ENCODE measurements at regions not wholly inside any gene's neighbourhood (a gene's known extent, or its start where the extent isn't known, plus 50 kb on each side); places are given as distances from the start of the nearest gene placed in this dataset.
"Not testable (repeated sequence)": the region's sequence is repeated elsewhere in the genome, so short reads cannot be mapped to it uniquely, and the experiment has no call there.

DNA sequence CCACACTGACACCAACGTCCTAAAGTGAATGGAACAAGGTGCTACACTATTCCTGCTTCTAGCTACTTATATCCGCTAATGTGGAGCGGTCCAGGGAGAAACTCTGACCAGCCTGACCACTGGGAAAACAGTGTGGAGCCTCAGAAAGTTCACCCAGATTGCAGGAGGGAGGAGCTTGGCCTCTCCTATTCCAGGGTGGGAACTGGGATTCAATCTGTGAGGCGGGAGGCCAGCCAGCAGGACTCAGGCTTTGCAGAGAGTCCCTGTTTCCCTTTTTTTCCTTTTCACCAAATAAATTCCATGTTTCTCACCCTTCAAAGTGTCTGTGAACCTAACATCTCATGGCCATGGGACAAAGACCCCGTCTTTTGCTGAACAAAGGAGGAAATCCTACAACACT lies 86.4 kb upstream of the SEMA3C start:
- no peak for DNase-seq
- ATAC-seq, result no peak
- Mint-ChIP-seq H3K27me3 (no peaks in the 10 kb centered on the region), H3K36me3 (no peaks in the 10 kb centered on the region), H3K9me3 (ENCODE audit: low read depth) (peaks cover 5% of the 10 kb centered on the region), H3K4me1 (no peaks in the 10 kb centered on the region), H3K4me3 (no peak overlapping the region), H3K27ac (no peak overlapping the region)
- CTCF ChIA-PET, result interaction anchor here (0.6 kb wide), 1 partner anchor 283 kb away, joined by 3 read pairs; no protein-coding TSS in a partner anchor

DNA sequence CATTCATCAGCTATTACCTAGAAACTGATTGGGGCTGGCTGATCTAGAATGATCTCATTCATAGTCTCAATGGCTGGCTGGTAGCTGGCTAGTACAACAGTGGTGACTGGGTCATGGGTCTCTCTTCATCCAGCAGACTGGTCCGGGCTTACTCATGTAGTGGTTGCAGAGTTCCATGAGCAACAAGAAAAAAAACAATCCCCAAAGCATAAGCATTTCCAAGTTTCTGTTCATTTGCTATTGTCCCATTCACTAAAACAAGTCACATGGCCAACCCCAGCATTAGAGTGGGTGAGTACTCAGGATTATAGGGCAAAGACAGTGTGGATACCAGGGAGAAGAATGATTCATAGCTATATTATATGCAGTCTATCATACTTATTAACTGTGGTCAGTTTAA lies 85.2 kb upstream of the SEMA3C start:
- Mint-ChIP-seq H3K9me3 (ENCODE audit: low read depth) (peaks cover 9% of the 10 kb centered on the region), H3K27me3 (no peaks in the 10 kb centered on the region), H3K27ac (no peak overlapping the region), H3K4me1 (no peaks in the 10 kb centered on the region), H3K36me3 (no peaks in the 10 kb centered on the region), H3K4me3 (no peak overlapping the region)
- ATAC-seq, result no peak
- CTCF ChIA-PET, result no interaction called here
- DNase-seq, result no peak

DNA sequence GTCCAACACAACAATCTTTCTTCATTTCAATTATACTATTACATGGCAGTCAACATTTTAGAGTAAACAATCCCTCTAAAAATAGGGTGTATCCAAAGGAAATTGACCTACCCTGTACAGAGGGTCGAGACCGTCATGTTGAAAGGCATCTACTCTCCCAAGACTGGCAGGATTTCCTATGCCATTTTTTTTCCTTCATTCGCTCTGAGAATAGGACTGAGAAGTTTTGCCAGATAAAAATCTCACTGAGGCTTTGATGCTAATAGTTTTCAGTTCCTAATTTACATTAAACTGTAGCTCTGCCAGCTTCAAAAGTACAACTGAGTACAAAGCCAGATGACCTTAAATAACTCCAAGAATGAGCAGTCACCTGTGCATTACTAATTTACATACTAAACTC lies 84.5 kb upstream of the SEMA3C start:
- ATAC-seq (no peak), DNase-seq (no peak)
- Mint-ChIP-seq H3K27me3 (no peaks in the 10 kb centered on the region), H3K4me1 (no peaks in the 10 kb centered on the region), H3K36me3 (no peaks in the 10 kb centered on the region), H3K4me3 (no peak overlapping the region), H3K27ac (no peak overlapping the region), H3K9me3 (ENCODE audit: low read depth) (peaks cover 9% of the 10 kb centered on the region)
- CTCF ChIA-PET, result no interaction called here

DNA sequence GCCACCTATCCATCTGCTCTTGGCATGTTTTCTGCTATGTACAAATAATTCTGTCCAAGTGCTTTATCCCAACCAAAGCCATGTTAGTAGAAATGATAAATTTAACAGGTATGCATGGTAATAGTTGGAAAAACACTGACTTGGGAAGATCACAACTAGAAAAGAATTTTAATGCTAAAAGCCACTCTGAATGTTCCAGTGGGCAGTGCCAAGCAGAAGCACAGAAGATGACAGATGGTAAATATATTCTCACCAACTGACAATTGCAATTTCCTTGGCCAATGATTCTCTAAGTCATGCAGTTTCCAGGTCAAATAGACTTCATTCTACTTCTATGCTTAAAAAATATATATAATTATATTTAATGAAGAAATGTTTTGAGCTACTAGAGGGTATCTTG lies 83.6 kb upstream of the SEMA3C start:
- peaks cover 11% of the 10 kb centered on the region for H3K9me3 Mint-ChIP-seq (ENCODE audit: low read depth)
- no peak for DNase-seq
- H3K4me1 Mint-ChIP-seq, result no peaks in the 10 kb centered on the region
- H3K27ac Mint-ChIP-seq, result no peak overlapping the region
- CTCF ChIA-PET, result no interaction called here
- no peaks in the 10 kb centered on the region for H3K36me3 Mint-ChIP-seq
- ATAC-seq, result no peak
- no peak overlapping the region for H3K4me3 Mint-ChIP-seq
- no peaks in the 10 kb centered on the region for H3K27me3 Mint-ChIP-seq

DNA sequence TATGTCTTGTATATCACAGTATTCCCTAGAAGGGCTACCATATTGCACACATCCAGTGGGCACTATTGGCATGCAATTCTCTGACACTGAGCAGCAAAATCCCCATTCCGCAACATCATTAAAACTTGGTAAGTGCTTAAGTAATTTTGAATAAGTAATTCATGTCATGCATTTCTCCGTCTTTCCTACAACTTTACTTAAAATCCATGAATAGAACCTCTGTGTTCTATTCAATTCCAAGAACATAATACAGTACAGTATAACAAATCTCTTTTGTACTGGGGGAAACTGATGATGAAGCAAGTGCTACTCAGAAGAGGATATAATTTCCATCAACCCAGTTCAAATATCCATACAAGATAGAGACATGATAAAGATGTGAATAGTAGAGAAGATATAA lies 80.9 kb upstream of the SEMA3C start:
- DNase-seq, result no peak
- H3K27me3 Mint-ChIP-seq, result no peaks in the 10 kb centered on the region
- H3K9me3 Mint-ChIP-seq (ENCODE audit: low read depth), result peaks cover 12% of the 10 kb centered on the region
- H3K27ac Mint-ChIP-seq, result no peak overlapping the region
- CTCF ChIA-PET, result no interaction called here
- H3K4me1 Mint-ChIP-seq, result no peaks in the 10 kb centered on the region
- H3K36me3 Mint-ChIP-seq, result no peaks in the 10 kb centered on the region
- ATAC-seq, result no peak
- no peak overlapping the region for H3K4me3 Mint-ChIP-seq

DNA sequence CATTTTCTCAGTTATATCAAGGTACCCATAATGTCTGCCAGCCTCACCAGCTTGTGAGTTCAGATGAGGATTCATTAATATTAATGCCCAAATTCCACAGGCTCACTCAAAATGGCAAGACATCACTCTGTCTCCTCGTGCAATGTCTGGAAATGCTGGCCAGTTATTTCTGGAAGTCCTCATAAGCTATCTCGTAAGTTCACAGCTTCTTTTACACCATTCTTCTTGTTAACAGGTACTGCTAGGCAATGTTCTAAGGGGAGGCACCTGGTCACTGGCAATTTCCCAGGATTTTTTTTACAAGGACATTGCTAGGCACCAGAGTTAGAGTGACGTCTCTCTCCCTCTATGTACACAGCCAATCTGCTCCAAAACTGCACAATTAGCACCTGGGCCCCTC lies 80.2 kb upstream of the SEMA3C start:
- CTCF ChIA-PET, result no interaction called here
- DNase-seq, result no peak
- no peak for ATAC-seq
- no peak overlapping the region for H3K27ac Mint-ChIP-seq
- H3K27me3 Mint-ChIP-seq, result no peaks in the 10 kb centered on the region
- no peaks in the 10 kb centered on the region for H3K36me3 Mint-ChIP-seq
- no peaks in the 10 kb centered on the region for H3K4me1 Mint-ChIP-seq
- peaks cover 12% of the 10 kb centered on the region for H3K9me3 Mint-ChIP-seq (ENCODE audit: low read depth)
- no peak overlapping the region for H3K4me3 Mint-ChIP-seq

DNA sequence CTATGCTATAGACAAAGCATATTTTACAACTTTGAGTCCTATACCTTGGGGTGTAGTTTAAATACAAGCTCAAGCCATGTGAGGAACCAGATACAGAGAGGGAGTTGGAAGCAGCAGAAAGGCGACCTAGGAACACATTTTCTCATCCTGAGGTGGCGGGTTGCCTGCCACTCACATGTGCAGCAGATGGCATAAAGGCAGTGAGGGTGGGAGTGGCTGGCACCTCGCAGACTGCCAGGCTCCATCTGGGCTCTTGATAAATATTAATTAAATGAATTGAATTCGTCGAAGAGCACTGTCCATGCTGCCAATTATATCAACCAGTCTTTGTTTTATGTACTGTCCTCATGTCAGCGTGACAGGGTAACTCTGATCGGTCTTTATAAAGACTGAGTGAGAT lies 79.0 kb upstream of the SEMA3C start:
- Mint-ChIP-seq H3K36me3 (no peaks in the 10 kb centered on the region), H3K27me3 (no peaks in the 10 kb centered on the region), H3K4me1 (no peaks in the 10 kb centered on the region), H3K9me3 (ENCODE audit: low read depth) (peaks cover 12% of the 10 kb centered on the region), H3K4me3 (no peak overlapping the region), H3K27ac (no peak overlapping the region)
- DNase-seq (no peak), ATAC-seq (no peak)
- CTCF ChIA-PET, result no interaction called here

DNA sequence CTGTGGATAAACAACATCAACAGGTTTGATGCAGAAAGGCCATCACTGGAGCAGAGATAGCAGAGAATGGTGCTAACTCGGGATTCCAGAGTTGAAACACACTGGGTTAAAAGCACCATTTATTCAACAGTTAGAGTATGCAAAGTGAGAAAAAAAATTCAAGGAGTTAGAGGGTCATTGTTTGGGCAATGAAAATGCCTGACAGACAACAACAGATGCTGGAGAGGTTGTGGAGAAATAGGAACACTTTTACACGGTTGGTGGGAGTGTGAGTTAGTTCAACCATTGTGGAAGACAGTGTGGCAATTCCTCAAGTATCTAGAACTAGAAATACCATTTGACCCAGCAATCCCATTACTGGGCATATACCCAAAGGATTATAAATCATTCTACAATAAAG lies 77.4 kb upstream of the SEMA3C start:
- CTCF ChIA-PET, H3K36me3 Mint-ChIP-seq, H3K27ac Mint-ChIP-seq, ATAC-seq, H3K4me1 Mint-ChIP-seq, DNase-seq, H3K27me3 Mint-ChIP-seq, H3K4me3 Mint-ChIP-seq: not testable (repeated sequence)
- H3K9me3 Mint-ChIP-seq (ENCODE audit: low read depth), result peaks cover 10% of the 10 kb centered on the region

DNA sequence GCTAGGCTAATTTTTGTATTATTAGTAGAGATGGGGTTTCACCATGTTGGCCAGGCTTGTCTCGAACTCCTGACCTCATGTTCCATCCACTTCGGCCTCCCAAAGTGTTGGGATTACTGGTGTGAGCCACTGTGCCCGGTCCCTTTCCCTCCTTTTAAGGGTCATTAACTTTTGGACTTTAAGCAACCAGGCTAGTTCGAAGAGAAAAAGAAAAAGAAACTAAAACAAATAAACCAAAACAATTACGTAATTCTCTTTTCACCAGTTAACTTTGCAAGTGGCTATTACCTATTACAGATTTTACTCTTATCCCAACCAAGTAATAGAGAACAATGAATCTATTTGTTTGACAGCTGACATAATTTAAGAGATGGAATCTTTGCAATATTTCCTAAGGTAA lies 72.8 kb upstream of the SEMA3C start:
- no peaks in the 10 kb centered on the region for H3K36me3 Mint-ChIP-seq
- no peak overlapping the region for H3K4me3 Mint-ChIP-seq
- CTCF ChIA-PET, result no interaction called here
- no peaks in the 10 kb centered on the region for H3K27me3 Mint-ChIP-seq
- peaks cover 10% of the 10 kb centered on the region for H3K9me3 Mint-ChIP-seq (ENCODE audit: low read depth)
- no peak overlapping the region for H3K27ac Mint-ChIP-seq
- no peak for DNase-seq
- H3K4me1 Mint-ChIP-seq, result no peaks in the 10 kb centered on the region
- no peak for ATAC-seq

DNA sequence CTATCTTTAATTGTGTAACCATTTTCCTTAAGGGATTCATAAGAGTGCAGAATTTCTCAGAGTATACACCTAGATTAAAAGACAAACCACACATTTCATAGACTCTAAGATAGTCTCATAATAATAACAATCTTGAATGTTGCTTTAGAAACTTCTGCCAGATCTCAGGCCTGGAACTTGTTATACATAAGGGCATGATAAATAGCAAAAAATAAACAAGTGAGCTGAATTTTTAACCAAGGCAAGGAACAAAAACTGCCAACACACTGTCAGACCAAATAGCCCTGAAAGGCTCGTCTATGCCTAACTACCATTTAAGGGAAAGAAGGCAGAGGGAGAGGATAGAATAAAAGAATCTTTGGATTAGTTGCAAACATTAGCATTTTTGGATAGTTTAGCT lies 65.8 kb upstream of the SEMA3C start:
- Mint-ChIP-seq H3K9me3 (ENCODE audit: low read depth) (peaks cover 15% of the 10 kb centered on the region), H3K27me3 (no peaks in the 10 kb centered on the region), H3K36me3 (no peaks in the 10 kb centered on the region), H3K4me1 (no peaks in the 10 kb centered on the region), H3K4me3 (no peak overlapping the region), H3K27ac (no peak overlapping the region)
- CTCF ChIA-PET, result no interaction called here
- DNase-seq, result no peak
- ATAC-seq, result no peak

DNA sequence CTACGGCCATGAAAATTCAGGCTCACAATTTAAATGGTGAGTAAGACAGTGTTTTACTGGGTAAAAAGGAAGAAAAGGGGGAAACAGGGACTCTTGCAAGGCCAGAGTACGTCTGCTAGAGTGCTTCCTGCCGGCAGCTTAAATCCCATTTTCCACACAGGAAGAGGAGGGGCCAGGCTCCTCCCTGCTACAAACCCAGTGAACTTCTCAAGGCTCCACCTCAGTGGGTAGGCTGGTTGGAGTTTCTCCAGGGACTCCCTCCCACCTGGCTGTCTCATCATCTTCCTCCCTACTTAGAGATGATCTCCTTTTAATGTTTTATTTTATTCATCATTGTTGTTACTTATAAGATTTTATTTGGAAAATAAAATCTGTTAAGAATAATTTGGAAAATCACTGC lies 62.6 kb upstream of the SEMA3C start:
- peaks cover 12% of the 10 kb centered on the region for H3K9me3 Mint-ChIP-seq (ENCODE audit: low read depth)
- H3K27me3 Mint-ChIP-seq, result no peaks in the 10 kb centered on the region
- CTCF ChIA-PET, result no interaction called here
- H3K4me1 Mint-ChIP-seq, result no peaks in the 10 kb centered on the region
- no peak overlapping the region for H3K27ac Mint-ChIP-seq
- no peak overlapping the region for H3K4me3 Mint-ChIP-seq
- no peaks in the 10 kb centered on the region for H3K36me3 Mint-ChIP-seq
- ATAC-seq (no peak), DNase-seq (no peak)

DNA sequence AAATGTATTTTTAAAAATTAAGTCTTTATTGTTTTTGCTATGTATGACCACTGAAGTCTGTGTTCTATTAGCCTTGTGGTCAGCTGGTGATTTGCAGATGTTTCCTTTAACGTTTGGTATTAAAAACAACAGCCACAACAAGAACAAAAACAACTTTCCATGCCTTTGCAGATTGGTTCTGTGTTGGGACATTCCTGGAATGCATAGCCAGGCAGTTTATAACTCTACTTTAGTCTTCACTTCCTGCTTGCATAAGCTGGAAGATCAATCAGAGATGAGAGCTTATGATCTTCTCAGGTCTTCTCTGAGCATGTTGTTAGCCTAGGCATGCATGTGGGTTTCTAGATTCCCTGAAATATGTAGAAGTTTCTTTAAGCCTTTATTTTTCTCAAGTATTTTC lies 58.9 kb upstream of the SEMA3C start:
- Mint-ChIP-seq H3K27ac (no peak overlapping the region), H3K9me3 (ENCODE audit: low read depth) (peaks cover 17% of the 10 kb centered on the region), H3K27me3 (no peaks in the 10 kb centered on the region), H3K4me3 (no peak overlapping the region), H3K4me1 (no peaks in the 10 kb centered on the region), H3K36me3 (no peaks in the 10 kb centered on the region)
- CTCF ChIA-PET, result no interaction called here
- ATAC-seq, result no peak
- DNase-seq, result no peak

DNA sequence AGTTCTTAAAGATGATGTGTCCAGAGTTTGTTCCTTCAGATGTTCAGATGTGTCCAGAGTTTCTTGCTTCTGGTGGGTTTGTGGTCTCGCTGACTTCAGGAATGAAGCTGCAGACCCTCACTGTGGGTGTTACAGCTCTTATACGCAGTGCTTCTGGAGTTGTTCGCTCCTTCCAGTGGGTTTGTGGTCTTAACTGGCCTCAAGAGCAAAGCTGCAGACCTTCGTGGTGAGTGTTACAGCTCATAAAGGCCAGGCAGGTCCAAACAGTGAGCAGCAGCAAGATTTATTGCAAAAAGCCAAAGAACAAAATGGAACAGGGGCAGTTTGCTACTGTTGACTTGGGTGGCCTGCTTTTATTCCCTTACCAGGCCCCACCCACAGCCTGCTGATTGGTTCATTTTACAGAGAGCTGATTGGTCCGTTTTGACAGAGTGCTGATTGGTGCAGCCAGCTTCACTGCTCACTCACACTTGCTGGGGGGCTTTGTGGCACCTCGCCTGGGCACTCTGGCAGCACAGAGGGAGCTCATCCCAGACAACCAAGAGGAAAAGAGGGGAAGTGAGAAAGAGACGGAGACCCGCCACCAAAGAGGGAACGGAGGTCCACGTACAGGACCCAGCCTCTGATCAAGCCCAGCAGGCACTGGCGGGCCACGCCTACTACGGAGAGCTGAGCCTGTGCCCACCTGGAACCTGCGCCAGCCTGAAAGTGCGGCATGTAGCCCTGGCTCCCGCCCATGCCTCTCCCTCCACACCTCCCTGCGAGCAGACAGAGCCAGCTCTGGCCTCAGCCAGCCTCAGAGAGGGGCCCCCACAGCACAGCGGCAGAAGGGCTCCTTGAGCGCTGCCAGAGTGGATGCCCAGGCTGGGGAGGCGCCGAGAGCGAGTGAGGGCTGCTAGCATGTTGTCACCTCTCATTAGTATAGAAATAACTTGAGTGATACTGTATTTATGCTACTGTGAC lies 55.8 kb upstream of the SEMA3C start:
- CTCF ChIA-PET, result no interaction called here
- no peak overlapping the region for H3K27ac Mint-ChIP-seq
- ATAC-seq, result no peak
- no peak overlapping the region for H3K4me3 Mint-ChIP-seq
- H3K27me3 Mint-ChIP-seq, result no peaks in the 10 kb centered on the region
- H3K36me3 Mint-ChIP-seq, result no peaks in the 10 kb centered on the region
- H3K9me3 Mint-ChIP-seq (ENCODE audit: low read depth), result peaks cover 10% of the 10 kb centered on the region
- no peak for DNase-seq
- no peaks in the 10 kb centered on the region for H3K4me1 Mint-ChIP-seq

DNA sequence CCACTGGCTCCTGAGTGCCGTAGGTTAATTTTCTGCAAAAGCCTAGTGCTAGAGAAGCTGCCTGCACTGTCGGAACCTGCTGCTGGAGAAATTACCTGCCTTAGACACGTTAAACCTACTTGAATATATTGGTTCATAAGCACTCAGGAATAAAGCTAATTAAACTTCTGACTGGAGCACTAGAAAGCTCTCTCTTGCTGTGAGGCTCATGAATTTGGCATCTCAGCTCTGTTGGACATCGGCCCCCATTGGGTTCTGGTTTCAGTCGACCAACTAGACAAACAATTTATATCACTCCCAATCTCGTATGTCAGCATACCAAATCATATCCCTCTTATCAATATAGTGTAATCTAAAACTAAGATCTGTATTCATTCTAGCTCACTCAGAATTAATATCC lies 52.4 kb upstream of the SEMA3C start:
- Mint-ChIP-seq H3K27me3 (no peaks in the 10 kb centered on the region), H3K4me3 (no peak overlapping the region), H3K36me3 (no peaks in the 10 kb centered on the region), H3K4me1 (no peaks in the 10 kb centered on the region), H3K27ac (no peak overlapping the region), H3K9me3 (ENCODE audit: low read depth) (peaks cover 6% of the 10 kb centered on the region)
- CTCF ChIA-PET, result no interaction called here
- ATAC-seq (no peak), DNase-seq (no peak)
